Ishikawa (cell line): ENCODE measurements at regions not wholly inside any gene's neighbourhood (a gene's known extent, or its start where the extent isn't known, plus 50 kb on each side); places are given as distances from the start of the nearest gene placed in this dataset.
A peak's percentile ranks its signal among the peaks of the same experiment; 100 is the strongest.

Experiments used
- CEBPB ChIP-seq: IDR thresholded peaks from 2 replicates; pipeline ENCODE4 v1.6.1; 2012
- CREB1 ChIP-seq: IDR thresholded peaks from 2 replicates; pipeline ENCODE4 v1.6.1; 2012; ENCODE audit warnings: low read depth
- EGR1 ChIP-seq: IDR thresholded peaks from 2 replicates; pipeline ENCODE4 v1.6.1; 2012
- EP300 ChIP-seq: IDR thresholded peaks from 2 replicates; pipeline ENCODE4 v1.6.1; 2012; ENCODE audit warnings: borderline replicate concordance
- FOXM1 ChIP-seq: IDR thresholded peaks from 2 replicates; pipeline ENCODE4 v1.6.1; 2012; ENCODE audit warnings: low read depth, borderline replicate concordance
- MAX ChIP-seq: IDR thresholded peaks from 2 replicates; pipeline ENCODE4 v1.6.1; 2012
- NFIC ChIP-seq: IDR thresholded peaks from 2 replicates; pipeline ENCODE4 v1.6.1; 2012
- RAD21 ChIP-seq: IDR thresholded peaks from 2 replicates; pipeline ENCODE4 v1.6.1; 2012; ENCODE audit warnings: low read depth
- TAF1 ChIP-seq: IDR thresholded peaks from 2 replicates; pipeline ENCODE4 v1.6.1; 2012; ENCODE audit warnings: low read depth, mild to moderate bottlenecking
- TCF12 ChIP-seq: IDR thresholded peaks from 2 replicates; pipeline ENCODE4 v1.6.1; 2012; ENCODE audit warnings: low read depth
- TEAD4 ChIP-seq: IDR thresholded peaks from 2 replicates; pipeline ENCODE4 v1.6.1; 2012
- YY1 ChIP-seq: IDR thresholded peaks from 2 replicates; pipeline ENCODE4 v1.6.1; 2012; ENCODE audit warnings: low read depth
- ZBTB7A ChIP-seq: IDR thresholded peaks from 2 replicates; pipeline ENCODE4 v1.6.1; 2012; ENCODE audit warnings: low read depth
- TF ChIP-seq, protein P1 (sequence below): IDR thresholded peaks from 2 replicates; pipeline ENCODE4 v1.6.1; 2012
- TF ChIP-seq, protein P2 (sequence below): IDR thresholded peaks from 2 replicates; pipeline ENCODE4 v1.6.1; 2012; ENCODE audit warnings: low read depth, mild to moderate bottlenecking

DNA sequence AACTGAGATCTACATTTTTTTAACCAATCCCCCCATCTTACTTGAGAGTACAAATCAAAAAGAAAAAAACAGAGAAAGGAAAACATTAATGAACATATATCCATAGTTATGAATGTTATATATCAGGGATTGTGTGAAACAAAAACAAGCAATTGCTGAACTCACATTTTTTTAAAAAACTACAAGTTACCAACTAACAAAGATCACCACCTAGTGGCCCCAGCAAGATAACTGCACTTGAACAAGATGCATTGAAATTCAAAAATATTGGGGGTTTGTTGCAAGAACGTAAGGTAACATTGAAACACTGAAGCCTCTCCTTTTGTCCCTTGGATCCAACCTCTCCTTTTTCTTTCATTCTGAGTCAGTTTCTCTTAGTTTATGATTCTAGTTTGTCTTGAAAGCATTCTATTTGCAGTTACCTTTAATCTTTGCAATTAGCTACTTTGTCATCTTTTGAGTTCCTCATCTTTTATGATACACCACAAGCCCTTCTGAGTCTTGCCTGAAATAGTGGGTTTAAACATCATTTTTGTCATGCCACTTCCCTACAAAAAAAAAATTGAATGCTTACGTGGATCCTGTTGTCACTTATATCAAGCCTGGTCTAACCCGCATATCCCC lies 87.3 kb upstream of the TES start:
- TF ChIP-seq, protein P1, sequence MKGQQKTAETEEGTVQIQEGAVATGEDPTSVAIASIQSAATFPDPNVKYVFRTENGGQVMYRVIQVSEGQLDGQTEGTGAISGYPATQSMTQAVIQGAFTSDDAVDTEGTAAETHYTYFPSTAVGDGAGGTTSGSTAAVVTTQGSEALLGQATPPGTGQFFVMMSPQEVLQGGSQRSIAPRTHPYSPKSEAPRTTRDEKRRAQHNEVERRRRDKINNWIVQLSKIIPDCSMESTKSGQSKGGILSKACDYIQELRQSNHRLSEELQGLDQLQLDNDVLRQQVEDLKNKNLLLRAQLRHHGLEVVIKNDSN, result no peak
- no peak for TF ChIP-seq TEAD4
- TF ChIP-seq RAD21, result peak; percentile 80

- TF ChIP-seq, protein P1, result no peak
- TF ChIP-seq TEAD4, result no peak
- TF ChIP-seq EGR1, result no peak
- TF ChIP-seq NFIC, result no peak
- no peak for TF ChIP-seq TAF1
- TF ChIP-seq RAD21, result no peak
Measured at GRCh38 chr7:116128139-116128538, 82.2 kb upstream of the TES start.

- TF ChIP-seq CREB1, result no peak
- no peak for TF ChIP-seq MAX
- no peak for TF ChIP-seq TCF12
- TF ChIP-seq ZBTB7A, result no peak
- TF ChIP-seq CEBPB, result no peak
- no peak for TF ChIP-seq RAD21
- no peak for TF ChIP-seq EGR1
- TF ChIP-seq TEAD4, result no peak
Measured at GRCh38 chr7:116135306-116135705, 75.0 kb upstream of the TES start.

- no peak for TF ChIP-seq CEBPB
- TF ChIP-seq, protein P1, result no peak
- TF ChIP-seq RAD21, result peak; percentile 86
- no peak for TF ChIP-seq MAX
Measured at GRCh38 chr7:116138202-116138801, 72.0 kb upstream of the TES start.

- TF ChIP-seq EGR1 (no peak), CEBPB (no peak), CREB1 (no peak), FOXM1 (no peak), TCF12 (no peak), ZBTB7A (no peak), TEAD4 (no peak), EP300 (no peak), MAX (no peak), TAF1 (no peak), NFIC (no peak), YY1 (no peak), RAD21 (no peak)
- TF ChIP-seq, protein P2, sequence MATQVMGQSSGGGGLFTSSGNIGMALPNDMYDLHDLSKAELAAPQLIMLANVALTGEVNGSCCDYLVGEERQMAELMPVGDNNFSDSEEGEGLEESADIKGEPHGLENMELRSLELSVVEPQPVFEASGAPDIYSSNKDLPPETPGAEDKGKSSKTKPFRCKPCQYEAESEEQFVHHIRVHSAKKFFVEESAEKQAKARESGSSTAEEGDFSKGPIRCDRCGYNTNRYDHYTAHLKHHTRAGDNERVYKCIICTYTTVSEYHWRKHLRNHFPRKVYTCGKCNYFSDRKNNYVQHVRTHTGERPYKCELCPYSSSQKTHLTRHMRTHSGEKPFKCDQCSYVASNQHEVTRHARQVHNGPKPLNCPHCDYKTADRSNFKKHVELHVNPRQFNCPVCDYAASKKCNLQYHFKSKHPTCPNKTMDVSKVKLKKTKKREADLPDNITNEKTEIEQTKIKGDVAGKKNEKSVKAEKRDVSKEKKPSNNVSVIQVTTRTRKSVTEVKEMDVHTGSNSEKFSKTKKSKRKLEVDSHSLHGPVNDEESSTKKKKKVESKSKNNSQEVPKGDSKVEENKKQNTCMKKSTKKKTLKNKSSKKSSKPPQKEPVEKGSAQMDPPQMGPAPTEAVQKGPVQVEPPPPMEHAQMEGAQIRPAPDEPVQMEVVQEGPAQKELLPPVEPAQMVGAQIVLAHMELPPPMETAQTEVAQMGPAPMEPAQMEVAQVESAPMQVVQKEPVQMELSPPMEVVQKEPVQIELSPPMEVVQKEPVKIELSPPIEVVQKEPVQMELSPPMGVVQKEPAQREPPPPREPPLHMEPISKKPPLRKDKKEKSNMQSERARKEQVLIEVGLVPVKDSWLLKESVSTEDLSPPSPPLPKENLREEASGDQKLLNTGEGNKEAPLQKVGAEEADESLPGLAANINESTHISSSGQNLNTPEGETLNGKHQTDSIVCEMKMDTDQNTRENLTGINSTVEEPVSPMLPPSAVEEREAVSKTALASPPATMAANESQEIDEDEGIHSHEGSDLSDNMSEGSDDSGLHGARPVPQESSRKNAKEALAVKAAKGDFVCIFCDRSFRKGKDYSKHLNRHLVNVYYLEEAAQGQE, result no peak
- TF ChIP-seq, protein P1, result no peak
Measured at GRCh38 chr7:116139007-116139406, 71.3 kb upstream of the TES start.

GRCh38 chr7:116139807-116140206 lies 70.5 kb upstream of the TES start:
- TF ChIP-seq TEAD4 (no peak), TAF1 (no peak), RAD21 (no peak), NFIC (no peak), TCF12 (no peak), YY1 (no peak), EP300 (no peak), CREB1 (no peak), FOXM1 (no peak)
- TF ChIP-seq, protein P1, result no peak
- TF ChIP-seq, protein P2, result no peak
